ENCODE measurements at regions not wholly inside any gene's neighbourhood (a gene's known extent, or its start where the extent isn't known, plus 50 kb on each side); places are given as distances from the start of the nearest gene placed in this dataset.

DNA sequence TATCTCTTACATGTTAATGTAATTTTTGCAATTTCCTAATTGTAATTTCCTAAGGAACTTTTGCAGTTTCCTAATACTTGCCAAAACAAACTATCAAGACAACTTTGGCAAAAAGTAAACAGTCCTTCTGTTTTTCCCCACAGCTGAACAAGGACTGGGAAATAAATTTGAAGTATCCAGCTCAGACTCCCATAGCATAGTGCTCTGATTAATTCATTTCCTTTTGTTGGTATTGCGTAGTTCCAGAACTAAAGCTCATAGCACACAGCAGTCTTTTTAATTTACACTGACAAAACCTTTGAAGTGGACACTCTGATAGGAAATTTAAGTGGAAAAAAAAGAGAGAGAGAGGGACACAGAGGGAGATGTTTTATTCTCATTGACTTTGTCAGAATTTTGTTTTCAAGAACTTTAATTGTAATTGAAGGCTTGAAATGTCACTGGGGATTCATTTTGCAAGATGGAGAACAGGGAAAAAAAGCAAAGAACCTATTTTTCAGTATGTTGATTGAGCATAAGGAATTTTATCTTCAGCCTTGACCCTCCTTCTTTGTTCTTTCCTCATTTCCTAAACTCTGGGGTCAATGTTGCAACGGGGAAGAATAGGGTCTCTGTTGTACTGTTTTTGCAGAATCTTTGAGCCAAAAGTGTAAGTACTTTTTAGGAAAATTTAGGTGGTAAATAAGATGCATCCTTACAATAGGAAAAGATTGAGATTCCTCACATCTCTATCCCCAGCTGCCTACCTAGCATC, 232.2 kb upstream of the NPSR1 start:
- TF ChIP-seq, protein P1, sequence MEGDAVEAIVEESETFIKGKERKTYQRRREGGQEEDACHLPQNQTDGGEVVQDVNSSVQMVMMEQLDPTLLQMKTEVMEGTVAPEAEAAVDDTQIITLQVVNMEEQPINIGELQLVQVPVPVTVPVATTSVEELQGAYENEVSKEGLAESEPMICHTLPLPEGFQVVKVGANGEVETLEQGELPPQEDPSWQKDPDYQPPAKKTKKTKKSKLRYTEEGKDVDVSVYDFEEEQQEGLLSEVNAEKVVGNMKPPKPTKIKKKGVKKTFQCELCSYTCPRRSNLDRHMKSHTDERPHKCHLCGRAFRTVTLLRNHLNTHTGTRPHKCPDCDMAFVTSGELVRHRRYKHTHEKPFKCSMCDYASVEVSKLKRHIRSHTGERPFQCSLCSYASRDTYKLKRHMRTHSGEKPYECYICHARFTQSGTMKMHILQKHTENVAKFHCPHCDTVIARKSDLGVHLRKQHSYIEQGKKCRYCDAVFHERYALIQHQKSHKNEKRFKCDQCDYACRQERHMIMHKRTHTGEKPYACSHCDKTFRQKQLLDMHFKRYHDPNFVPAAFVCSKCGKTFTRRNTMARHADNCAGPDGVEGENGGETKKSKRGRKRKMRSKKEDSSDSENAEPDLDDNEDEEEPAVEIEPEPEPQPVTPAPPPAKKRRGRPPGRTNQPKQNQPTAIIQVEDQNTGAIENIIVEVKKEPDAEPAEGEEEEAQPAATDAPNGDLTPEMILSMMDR (IDR thresholded peaks at IDR 0.05) = no peak
- no peak for TF ChIP-seq POLR2A (IDR thresholded peaks at IDR 0.05)

All from testis (tissue), 2 donors.